DND-41 (cell line): ENCODE measurements at regions not wholly inside any gene's neighbourhood (a gene's known extent, or its start where the extent isn't known, plus 50 kb on each side); places are given as distances from the start of the nearest gene placed in this dataset.

Experiments used
- ATAC-seq: fragments of 200-7000 bp; cut with Tn5 transposase; 3 replicates; pipeline ENCODE4 v1.9.1; 2021; ENCODE audit warnings: low read depth; ENCODE audit not compliant: insufficient read depth
- DNase-seq: peaks from one replicate; pipeline ENCODE4 v3.0.0-alpha.2; 2020
- H2AFZ ChIP-seq: 2 replicates; pipeline ENCODE4 v1.6.0; 2012; ENCODE audit warnings: low read depth, low read length
- H3K27ac ChIP-seq: 2 replicates; pipeline ENCODE4 v1.5.1; 2012; ENCODE audit warnings: low read length, inconsistent platforms
- H3K27me3 ChIP-seq: fragments of 200-600 bp; sonication (generic); 2 replicates; pipeline ENCODE4 v1.6.0; 2012; ENCODE audit warnings: low read length, mild to moderate bottlenecking, inconsistent platforms; ENCODE audit not compliant: insufficient read depth, poor library complexity
- H3K36me3 ChIP-seq: 2 replicates; pipeline ENCODE4 v1.5.1; 2012; ENCODE audit warnings: low read length, inconsistent platforms; ENCODE audit not compliant: insufficient read depth
- H3K4me1 ChIP-seq: 2 replicates; pipeline ENCODE4 v1.5.1; 2012; ENCODE audit warnings: mild to moderate bottlenecking, low read length; ENCODE audit not compliant: insufficient read depth
- H3K4me2 ChIP-seq: 2 replicates; pipeline ENCODE4 v1.6.0; 2012; ENCODE audit warnings: mild to moderate bottlenecking, moderate library complexity, low read length, inconsistent platforms; ENCODE audit not compliant: insufficient read depth
- H3K4me3 ChIP-seq, 2 experiments: fragments of 200-600 bp in 1 of 2; shearing (Covaris generic) in 1 of 2; 2 replicates each; pipeline ENCODE4 v1.5.1; 2012 to 2016; ENCODE audit warnings: inconsistent platforms in 2 of 2, low read length in 2 of 2, mild to moderate bottlenecking in 2 of 2, low read depth in 1 of 2, moderate library complexity in 1 of 2
- H3K79me2 ChIP-seq: 2 replicates; pipeline ENCODE4 v1.6.0; 2012; ENCODE audit warnings: low read length, inconsistent platforms; ENCODE audit not compliant: insufficient read depth
- H3K9ac ChIP-seq: 2 replicates; pipeline ENCODE4 v1.6.0; 2012; ENCODE audit warnings: low read depth, mild to moderate bottlenecking, inconsistent platforms, low read length, moderate library complexity
- H3K9me3 ChIP-seq: 2 replicates; pipeline ENCODE4 v1.5.1; 2012; ENCODE audit warnings: low read length, moderate library complexity, mild to moderate bottlenecking, inconsistent platforms; ENCODE audit not compliant: insufficient read depth, severe bottlenecking
- H4K20me1 ChIP-seq: 2 replicates; pipeline ENCODE4 v1.6.0; 2012; ENCODE audit warnings: low read length; ENCODE audit not compliant: insufficient read depth
- CTCF ChIP-seq: IDR thresholded peaks from 2 replicates; pipeline ENCODE4 v1.5.1; 2012; ENCODE audit warnings: borderline replicate concordance, low read length, moderate library complexity, mild to moderate bottlenecking; ENCODE audit not compliant: poor library complexity, severe bottlenecking; ENCODE audit errors: extremely low read depth
- EZH2 ChIP-seq: IDR thresholded peaks from 3 replicates; pipeline ENCODE4 v1.6.1; 2012; ENCODE audit warnings: borderline replicate concordance, low read depth, mild to moderate bottlenecking, moderate library complexity, low read length, inconsistent platforms; ENCODE audit not compliant: severe bottlenecking

GRCh38 chr7:157475095-157475494 is 138.3 kb downstream of the DNAJB6 start:
- Histone ChIP-seq H3K27ac (no peak overlapping the region), H3K79me2 (no peaks in the 10 kb centered on the region), H3K4me3 (no peak overlapping the region), H3K4me1 (peaks cover 25% of the 10 kb centered on the region), H2AFZ (no peak overlapping the region), H3K4me2 (no peak overlapping the region), H3K9me3 (peaks cover 17% of the 10 kb centered on the region), H3K27me3 (no peaks in the 10 kb centered on the region), H3K36me3 (no peaks in the 10 kb centered on the region), H4K20me1 (no peaks in the 10 kb centered on the region), H3K9ac (no peak overlapping the region)
- TF ChIP-seq CTCF, result no peak
- TF ChIP-seq EZH2, result no peak
- ATAC-seq (no peak), DNase-seq (no peak)

- TF ChIP-seq CTCF, result no peak
- no peak for TF ChIP-seq EZH2
- H3K4me2 ChIP-seq, result no peak overlapping the region
- H3K27me3 ChIP-seq, result no peaks in the 10 kb centered on the region
- no peaks in the 10 kb centered on the region for H4K20me1 ChIP-seq
- ATAC-seq, result no peak
- no peak overlapping the region for H3K27ac ChIP-seq
- no peak overlapping the region for H3K4me3 ChIP-seq
- no peak overlapping the region for H2AFZ ChIP-seq
- H3K79me2 ChIP-seq, result no peaks in the 10 kb centered on the region
- H3K9ac ChIP-seq, result no peak overlapping the region
- no peak for DNase-seq
- peaks cover 23% of the 10 kb centered on the region for H3K4me1 ChIP-seq
- H3K36me3 ChIP-seq, result no peaks in the 10 kb centered on the region
- peaks cover 17% of the 10 kb centered on the region for H3K9me3 ChIP-seq
Measured at GRCh38 chr7:157475601-157476000, 138.8 kb downstream of the DNAJB6 start.

GRCh38 chr7:157476201-157476600 is 139.4 kb downstream of the DNAJB6 start:
- H3K4me2 ChIP-seq, result no peak overlapping the region
- ATAC-seq (no peak), DNase-seq (no peak)
- TF ChIP-seq EZH2 (no peak), CTCF (no peak)
- peaks cover 17% of the 10 kb centered on the region for H3K4me1 ChIP-seq
- no peaks in the 10 kb centered on the region for H3K79me2 ChIP-seq
- no peak overlapping the region for H3K4me3 ChIP-seq
- no peak overlapping the region for H3K27ac ChIP-seq
- H2AFZ ChIP-seq, result no peak overlapping the region
- no peak overlapping the region for H3K9ac ChIP-seq
- H3K27me3 ChIP-seq, result no peaks in the 10 kb centered on the region
- no peaks in the 10 kb centered on the region for H3K36me3 ChIP-seq
- no peaks in the 10 kb centered on the region for H4K20me1 ChIP-seq
- H3K9me3 ChIP-seq, result peaks cover 17% of the 10 kb centered on the region
